Karpas-422 (cell line): ENCODE measurements at regions not wholly inside any gene's neighbourhood (a gene's known extent, or its start where the extent isn't known, plus 50 kb on each side); places are given as distances from the start of the nearest gene placed in this dataset.

ENCODE experiments used
- DNase-seq: peaks from one replicate; pipeline ENCODE4 v3.0.0-alpha.2; 2015
- H2AFZ ChIP-seq: fragments of 200-600 bp; sonication (generic); 2 replicates; pipeline ENCODE4 v1.6.1; 2014; ENCODE audit warnings: antibody characterized with exemption, low read length, mixed read lengths
- H3K27ac ChIP-seq: fragments of 200-600 bp; sonication (generic); 2 replicates; pipeline ENCODE4 v1.5.1; 2014; ENCODE audit warnings: mild to moderate bottlenecking, low read length, moderate library complexity
- H3K27me3 ChIP-seq: fragments of 200-600 bp; sonication (generic); 2 replicates; pipeline ENCODE4 v1.6.1; 2014; ENCODE audit warnings: low read length, mixed read lengths
- H3K36me3 ChIP-seq: fragments of 200-600 bp; sonication (generic); 2 replicates; pipeline ENCODE4 v1.6.1; 2014; ENCODE audit warnings: low read length, mixed read lengths; ENCODE audit not compliant: insufficient read depth
- H3K4me1 ChIP-seq: fragments of 200-600 bp; sonication (generic); 2 replicates; pipeline ENCODE4 v1.6.1; 2014; ENCODE audit warnings: mild to moderate bottlenecking, low read length, mixed read lengths
- H3K4me2 ChIP-seq: fragments of 200-600 bp; sonication (generic); 2 replicates; pipeline ENCODE4 v1.6.1; 2014; ENCODE audit warnings: low read length, low read depth, mild to moderate bottlenecking; ENCODE audit not compliant: poor library complexity, severe bottlenecking
- H3K4me3 ChIP-seq: fragments of 200-600 bp; sonication (generic); 2 replicates; pipeline ENCODE4 v1.5.1; 2014; ENCODE audit warnings: mild to moderate bottlenecking, antibody characterized with exemption, low read length, mixed read lengths
- H3K79me2 ChIP-seq: fragments of 200-600 bp; sonication (generic); 2 replicates; pipeline ENCODE4 v1.6.1; 2014; ENCODE audit warnings: mild to moderate bottlenecking, low read length, mixed read lengths
- H3K9ac ChIP-seq: fragments of 200-600 bp; sonication (generic); 2 replicates; pipeline ENCODE4 v1.6.0; 2014; ENCODE audit warnings: low read length
- H3K9me2 ChIP-seq: fragments of 200-600 bp; sonication (generic), shearing (Covaris generic); replicated peaks from 2 replicates; pipeline ENCODE4 v1.6.0; 2014; ENCODE audit warnings: mild to moderate bottlenecking, low read length, moderate library complexity; ENCODE audit not compliant: insufficient read depth
- H3K9me3 ChIP-seq: fragments of 300-700, 200-600 bp; sonication (generic); 2 replicates; pipeline ENCODE4 v1.6.1; 2014; ENCODE audit warnings: low read length, mixed read lengths
- H4K20me1 ChIP-seq: fragments of 200-600 bp; sonication (generic); 2 replicates; pipeline ENCODE4 v1.6.1; 2014; ENCODE audit warnings: mild to moderate bottlenecking, antibody characterized with exemption, low read length, low read depth; ENCODE audit not compliant: insufficient read depth

- Histone ChIP-seq H3K27ac (no peak overlapping the region), H4K20me1 (no peaks in the 10 kb centered on the region), H2AFZ (no peak overlapping the region), H3K79me2 (no peaks in the 10 kb centered on the region), H3K4me1 (no peaks in the 10 kb centered on the region), H3K9me2 (no peaks in the 10 kb centered on the region), H3K36me3 (no peaks in the 10 kb centered on the region), H3K9ac (no peak overlapping the region), H3K4me3 (no peak overlapping the region), H3K4me2 (no peak overlapping the region), H3K27me3 (no peaks in the 10 kb centered on the region), H3K9me3 (no peaks in the 10 kb centered on the region)
- no peak for DNase-seq
Measured at GRCh38 chr6:105596284-105596755, 193.4 kb upstream of the PREP start.

- Histone ChIP-seq H3K9ac (no peak overlapping the region), H3K9me2 (no peaks in the 10 kb centered on the region), H3K4me3 (no peak overlapping the region), H4K20me1 (no peaks in the 10 kb centered on the region), H3K4me1 (no peaks in the 10 kb centered on the region), H3K79me2 (no peaks in the 10 kb centered on the region), H3K4me2 (no peak overlapping the region), H3K27me3 (no peaks in the 10 kb centered on the region), H3K27ac (no peak overlapping the region), H3K9me3 (no peaks in the 10 kb centered on the region), H3K36me3 (no peaks in the 10 kb centered on the region), H2AFZ (no peak overlapping the region)
- DNase-seq = no peak
Measured at GRCh38 chr6:105595829-105596228, 192.9 kb upstream of the PREP start.

- Histone ChIP-seq H3K9ac (no peak overlapping the region), H3K27me3 (no peaks in the 10 kb centered on the region), H2AFZ (no peak overlapping the region), H3K9me3 (no peaks in the 10 kb centered on the region), H3K4me1 (no peaks in the 10 kb centered on the region), H3K27ac (no peak overlapping the region), H3K4me2 (no peak overlapping the region), H3K9me2 (no peaks in the 10 kb centered on the region), H3K4me3 (no peak overlapping the region), H3K79me2 (no peaks in the 10 kb centered on the region), H4K20me1 (no peaks in the 10 kb centered on the region), H3K36me3 (no peaks in the 10 kb centered on the region)
- no peak for DNase-seq
Measured at GRCh38 chr6:105594821-105595220, 191.9 kb upstream of the PREP start.

- Histone ChIP-seq H4K20me1 (no peaks in the 10 kb centered on the region), H3K4me3 (no peak overlapping the region), H3K79me2 (no peaks in the 10 kb centered on the region), H3K9me3 (no peaks in the 10 kb centered on the region), H3K4me1 (no peaks in the 10 kb centered on the region), H3K27ac (no peak overlapping the region), H3K36me3 (no peaks in the 10 kb centered on the region), H2AFZ (no peak overlapping the region), H3K9me2 (no peaks in the 10 kb centered on the region), H3K4me2 (no peak overlapping the region), H3K27me3 (no peaks in the 10 kb centered on the region), H3K9ac (no peak overlapping the region)
- no peak for DNase-seq
Measured at GRCh38 chr6:105593805-105594671, 191.2 kb upstream of the PREP start.

- H3K4me3 ChIP-seq = no peak overlapping the region
- H3K9ac ChIP-seq = no peak overlapping the region
- H3K27me3 ChIP-seq = no peaks in the 10 kb centered on the region
Measured at GRCh38 chr6:105593056-105593690, 190.3 kb upstream of the PREP start.

GRCh38 chr6:105592329-105592728 is 189.4 kb upstream of the PREP start:
- H3K9me3 ChIP-seq = no peaks in the 10 kb centered on the region
- no peaks in the 10 kb centered on the region for H3K36me3 ChIP-seq
- H3K79me2 ChIP-seq = no peaks in the 10 kb centered on the region
- no peaks in the 10 kb centered on the region for H4K20me1 ChIP-seq
- no peak overlapping the region for H3K9ac ChIP-seq
- H3K4me3 ChIP-seq = no peak overlapping the region
- H3K4me2 ChIP-seq = no peak overlapping the region
- DNase-seq = no peak
- H3K27ac ChIP-seq = no peak overlapping the region
- H3K27me3 ChIP-seq = no peaks in the 10 kb centered on the region
- no peaks in the 10 kb centered on the region for H3K9me2 ChIP-seq
- no peak overlapping the region for H2AFZ ChIP-seq
- H3K4me1 ChIP-seq = no peaks in the 10 kb centered on the region

More at GRCh38 chr6:105593056-105593690, 190.3 kb upstream of the PREP start:
- no peaks in the 10 kb centered on the region for H3K9me3 ChIP-seq
- no peak overlapping the region for H3K4me2 ChIP-seq
- H4K20me1 ChIP-seq = no peaks in the 10 kb centered on the region
- H3K27ac ChIP-seq = no peak overlapping the region
- DNase-seq = no peak
- H3K36me3 ChIP-seq = no peaks in the 10 kb centered on the region
- no peaks in the 10 kb centered on the region for H3K4me1 ChIP-seq
- H3K79me2 ChIP-seq = no peaks in the 10 kb centered on the region
- H3K9me2 ChIP-seq = no peaks in the 10 kb centered on the region
- no peak overlapping the region for H2AFZ ChIP-seq

GRCh38 chr6:105591053-105591452 is 188.2 kb upstream of the PREP start:
- Histone ChIP-seq H3K27ac (no peak overlapping the region), H3K9me3 (no peaks in the 10 kb centered on the region), H3K79me2 (no peaks in the 10 kb centered on the region), H3K4me3 (no peak overlapping the region), H3K36me3 (no peaks in the 10 kb centered on the region), H3K9ac (no peak overlapping the region), H4K20me1 (no peaks in the 10 kb centered on the region), H3K4me1 (no peaks in the 10 kb centered on the region), H3K27me3 (no peaks in the 10 kb centered on the region), H3K4me2 (no peak overlapping the region), H2AFZ (no peak overlapping the region), H3K9me2 (no peaks in the 10 kb centered on the region)
- DNase-seq = no peak

GRCh38 chr6:105588123-105588710 is 185.3 kb upstream of the PREP start:
- no peak overlapping the region for H3K4me3 ChIP-seq
- no peak overlapping the region for H3K27ac ChIP-seq
- H3K27me3 ChIP-seq = no peaks in the 10 kb centered on the region
- H3K36me3 ChIP-seq = no peaks in the 10 kb centered on the region
- H2AFZ ChIP-seq = no peak overlapping the region
- no peaks in the 10 kb centered on the region for H3K9me2 ChIP-seq
- no peak overlapping the region for H3K4me2 ChIP-seq
- no peaks in the 10 kb centered on the region for H4K20me1 ChIP-seq
- H3K79me2 ChIP-seq = no peaks in the 10 kb centered on the region
- no peaks in the 10 kb centered on the region for H3K9me3 ChIP-seq
- H3K9ac ChIP-seq = no peak overlapping the region
- H3K4me1 ChIP-seq = no peaks in the 10 kb centered on the region
- no peak for DNase-seq
